Keratinocyte (primary cell): ENCODE measurements at regions not wholly inside any gene's neighbourhood (a gene's known extent, or its start where the extent isn't known, plus 50 kb on each side); places are given as distances from the start of the nearest gene placed in this dataset.

Experiments
- EZH2 ChIP-seq: IDR thresholded peaks from one replicate; pipeline ENCODE4 v1.6.1; 2012; ENCODE audit warnings: inconsistent platforms, mild to moderate bottlenecking, low read length, moderate library complexity
- TF ChIP-seq, protein P1 (sequence below), 3 experiments: IDR thresholded peaks in 1 of 3; conservative IDR thresholded peaks in 1 of 3; optimal IDR thresholded peaks in 1 of 3; 2 replicates in 2 of 3; 3 replicates in 1 of 3; pipeline versions ENCODE3 to v1.5.1; 2011; ENCODE audit warnings: low read length in 3 of 3, mild to moderate bottlenecking in 3 of 3, moderate library complexity in 2 of 3, control low read depth in 1 of 3, inconsistent platforms in 1 of 3; ENCODE audit not compliant: insufficient read depth in 2 of 3; ENCODE audit errors: extremely low read depth in 1 of 3

DNA sequence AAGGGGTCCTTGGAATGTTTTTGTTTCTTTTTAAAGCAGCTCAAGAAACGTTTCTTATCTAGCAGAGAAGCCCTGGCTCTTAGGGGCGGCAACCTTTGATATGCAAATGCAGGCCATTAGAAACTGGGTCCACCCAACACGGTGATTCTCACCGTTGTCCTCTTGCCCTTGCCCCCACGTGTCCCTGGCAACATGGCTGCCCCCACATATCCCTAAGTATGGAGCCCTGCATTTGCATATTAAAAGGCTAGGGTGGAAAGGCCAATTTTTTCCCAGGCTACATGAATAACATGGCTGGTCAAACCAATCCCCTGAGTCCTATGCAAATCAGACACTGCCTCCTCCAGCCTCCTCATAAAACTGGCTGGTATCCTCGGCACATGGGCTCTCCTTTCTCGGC lies 230.1 kb upstream of the SPOPL start:
- TF ChIP-seq, protein P1, sequence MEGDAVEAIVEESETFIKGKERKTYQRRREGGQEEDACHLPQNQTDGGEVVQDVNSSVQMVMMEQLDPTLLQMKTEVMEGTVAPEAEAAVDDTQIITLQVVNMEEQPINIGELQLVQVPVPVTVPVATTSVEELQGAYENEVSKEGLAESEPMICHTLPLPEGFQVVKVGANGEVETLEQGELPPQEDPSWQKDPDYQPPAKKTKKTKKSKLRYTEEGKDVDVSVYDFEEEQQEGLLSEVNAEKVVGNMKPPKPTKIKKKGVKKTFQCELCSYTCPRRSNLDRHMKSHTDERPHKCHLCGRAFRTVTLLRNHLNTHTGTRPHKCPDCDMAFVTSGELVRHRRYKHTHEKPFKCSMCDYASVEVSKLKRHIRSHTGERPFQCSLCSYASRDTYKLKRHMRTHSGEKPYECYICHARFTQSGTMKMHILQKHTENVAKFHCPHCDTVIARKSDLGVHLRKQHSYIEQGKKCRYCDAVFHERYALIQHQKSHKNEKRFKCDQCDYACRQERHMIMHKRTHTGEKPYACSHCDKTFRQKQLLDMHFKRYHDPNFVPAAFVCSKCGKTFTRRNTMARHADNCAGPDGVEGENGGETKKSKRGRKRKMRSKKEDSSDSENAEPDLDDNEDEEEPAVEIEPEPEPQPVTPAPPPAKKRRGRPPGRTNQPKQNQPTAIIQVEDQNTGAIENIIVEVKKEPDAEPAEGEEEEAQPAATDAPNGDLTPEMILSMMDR (optimal IDR thresholded peaks at IDR 0.05 in 1 of 3, IDR thresholded peaks at IDR 0.05 in 1 of 3, conservative IDR thresholded peaks at IDR 0.05 in 1 of 3; ENCODE audit: extremely low read depth in 1 of 3, insufficient read depth in 2 of 3, low read length in 3 of 3), result no peak
- TF ChIP-seq EZH2, result no peak
